UCSD-AML1 (cell line): ENCODE measurements at regions not wholly inside any gene's neighbourhood (a gene's known extent, or its start where the extent isn't known, plus 50 kb on each side); places are given as distances from the start of the nearest gene placed in this dataset.

Source experiments
- DNase-seq: peaks from one replicate; lab custom pipeline; 2025; ENCODE audit not compliant: unreplicated experiment; lab: John Stamatoyannopoulos, UW

DNA sequence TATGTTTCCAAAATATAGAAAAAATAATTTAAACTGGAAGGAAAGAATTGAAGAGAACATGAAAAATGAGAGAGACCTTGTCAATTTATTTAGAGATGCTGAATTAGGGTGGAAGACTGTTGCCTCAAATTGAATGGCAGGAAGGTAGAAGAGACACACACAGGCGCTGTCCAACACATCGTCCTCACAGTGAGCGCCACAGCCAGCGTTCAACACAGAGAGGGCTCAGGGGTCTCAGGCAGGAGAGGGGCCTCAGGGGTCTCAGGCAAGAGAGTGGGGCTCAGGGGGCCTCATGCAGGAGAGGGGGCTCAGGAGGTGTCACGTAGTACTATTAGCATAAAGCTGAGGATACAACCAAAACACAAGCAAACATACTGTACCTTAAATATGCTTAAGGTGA is 65.7 kb downstream of the TMEM18 start:
- DNase-seq, result no peak

DNA sequence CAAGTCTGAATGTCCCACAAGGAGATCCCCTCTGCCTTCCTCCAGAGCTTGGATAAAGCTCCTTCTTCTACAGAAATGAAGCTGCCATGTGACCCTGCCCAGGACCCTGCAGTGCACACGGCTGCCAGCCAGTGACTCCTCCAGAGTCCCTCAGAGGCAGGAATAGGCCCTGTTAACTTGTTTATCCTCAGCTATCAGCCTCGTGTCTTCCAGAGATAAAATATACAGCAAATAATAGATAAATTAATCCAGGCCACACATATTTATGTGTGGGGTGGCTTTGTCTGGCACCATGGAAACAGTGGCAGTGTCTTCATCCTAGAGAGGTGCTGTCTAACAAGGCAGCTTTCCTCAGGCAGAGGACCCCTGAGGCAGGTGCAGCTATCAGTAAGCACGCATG is 66.7 kb downstream of the TMEM18 start:
- DNase-seq, result no peak

DNA sequence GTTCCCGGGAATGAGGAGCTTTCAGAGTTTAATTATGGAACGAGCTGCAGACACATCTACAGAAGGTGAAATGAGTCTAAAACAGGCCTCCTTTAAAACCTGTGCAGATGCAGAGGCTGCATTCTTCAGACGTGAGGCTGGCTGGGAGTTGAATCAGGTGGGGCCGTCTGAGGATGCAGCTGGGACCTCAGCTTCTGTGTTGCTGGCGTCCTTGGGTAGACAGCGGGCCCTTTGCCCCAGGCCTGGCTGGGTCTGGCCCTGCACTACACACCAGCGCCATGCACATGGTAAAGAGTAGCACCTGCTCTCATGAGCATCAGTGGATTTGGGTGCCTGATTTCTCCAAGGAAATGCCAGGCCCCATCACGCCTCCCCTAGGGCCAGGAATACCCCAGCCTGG is 67.3 kb downstream of the TMEM18 start:
- DNase-seq, result no peak

DNA sequence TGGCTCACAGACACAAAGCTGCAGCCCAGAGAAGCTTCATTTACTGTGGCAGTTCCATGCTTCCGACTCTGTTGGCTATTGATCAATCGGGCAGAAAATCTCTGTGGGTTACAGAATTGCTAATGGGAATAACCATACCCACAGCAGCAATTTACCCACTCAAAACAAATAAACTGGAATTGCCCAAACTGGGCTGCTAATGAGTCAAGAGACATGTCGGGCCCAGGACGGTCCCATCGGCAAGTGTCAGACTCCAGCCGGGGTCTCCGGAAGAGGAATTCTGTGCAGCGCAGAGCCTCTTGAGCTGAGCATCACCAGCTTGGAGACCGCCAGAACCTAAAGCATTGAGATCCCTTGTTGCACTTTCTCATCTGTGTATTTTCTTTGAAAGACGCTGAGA is 67.8 kb downstream of the TMEM18 start:
- DNase-seq, result no peak

DNA sequence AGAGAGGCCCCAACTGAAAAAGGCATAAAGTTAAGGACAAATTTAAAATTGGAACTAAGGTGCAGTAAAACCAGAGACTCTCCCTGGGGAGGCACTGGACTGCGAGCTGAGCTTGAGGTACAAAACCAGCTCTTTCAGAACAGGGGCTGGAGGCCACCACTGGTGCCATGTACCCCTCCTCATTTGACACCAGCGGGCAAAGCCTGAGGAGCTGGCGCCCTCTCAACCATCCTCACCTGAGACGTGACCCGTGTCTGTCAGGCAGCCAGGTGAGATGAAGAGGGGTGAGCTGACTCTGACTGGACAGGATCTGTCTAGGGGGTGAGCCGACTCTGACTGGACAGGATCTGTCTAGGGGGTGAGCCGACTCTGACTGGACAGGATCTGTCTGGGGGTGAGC is 68.5 kb downstream of the TMEM18 start:
- DNase-seq, result no peak

DNA sequence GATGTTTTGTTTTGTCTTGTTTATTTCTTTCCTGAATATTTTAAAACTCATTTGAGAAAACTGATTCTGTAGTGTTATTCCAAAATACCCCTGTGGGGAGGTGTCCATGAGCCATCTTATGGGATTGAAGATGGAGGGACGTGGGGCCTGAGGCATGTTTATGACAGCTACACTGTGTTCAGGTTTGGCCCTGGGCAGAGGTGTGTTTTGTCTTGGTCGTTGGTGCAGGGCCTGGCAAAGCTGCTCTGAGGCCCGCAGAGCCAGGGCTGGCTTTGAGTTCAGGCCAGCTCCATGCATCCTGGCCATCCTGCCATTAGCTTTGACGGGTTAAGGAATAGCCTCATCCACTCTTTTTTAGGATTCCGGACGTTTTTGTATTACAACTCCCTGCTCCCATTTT is 68.9 kb downstream of the TMEM18 start:
- no peak for DNase-seq

DNA sequence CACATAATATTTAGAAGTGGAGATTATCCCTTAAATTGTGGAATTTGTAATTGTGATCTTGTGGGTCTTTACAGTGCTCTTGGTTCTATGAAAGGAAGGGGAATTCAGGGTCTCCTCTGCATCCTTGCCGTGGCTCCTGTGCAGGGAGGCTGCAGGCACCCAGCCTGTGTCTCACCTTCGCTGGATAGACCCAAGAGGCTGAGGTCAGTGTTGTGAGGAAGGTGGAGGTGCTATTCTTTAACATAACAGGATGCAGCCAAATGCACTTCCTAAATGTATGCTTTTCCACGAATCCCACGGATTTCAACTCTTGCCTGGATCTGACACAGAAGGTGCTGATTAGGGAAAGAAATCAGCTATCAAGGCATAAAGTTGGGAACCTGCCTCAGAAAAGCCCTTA is 69.5 kb downstream of the TMEM18 start:
- DNase-seq, result no peak

DNA sequence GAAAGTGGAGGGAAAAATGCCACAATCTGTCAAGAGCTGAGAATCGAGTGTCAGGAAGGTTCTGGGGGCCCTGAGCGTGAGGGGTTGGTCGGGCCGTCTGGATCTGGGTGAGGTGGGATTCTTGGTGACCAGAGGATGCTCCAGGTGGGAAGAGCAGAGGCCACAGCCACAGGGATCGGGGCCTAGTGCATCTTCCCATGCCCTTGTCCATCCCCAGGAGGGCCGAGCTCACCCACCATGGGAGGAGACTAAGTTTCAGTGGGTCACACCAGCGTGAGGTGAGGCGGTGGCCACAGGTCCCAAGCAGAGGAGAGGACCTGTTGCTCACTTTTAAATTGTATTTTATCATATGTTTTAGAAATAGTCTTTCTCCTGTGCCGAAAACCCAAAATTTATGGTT is 70.0 kb downstream of the TMEM18 start:
- DNase-seq, result no peak

DNA sequence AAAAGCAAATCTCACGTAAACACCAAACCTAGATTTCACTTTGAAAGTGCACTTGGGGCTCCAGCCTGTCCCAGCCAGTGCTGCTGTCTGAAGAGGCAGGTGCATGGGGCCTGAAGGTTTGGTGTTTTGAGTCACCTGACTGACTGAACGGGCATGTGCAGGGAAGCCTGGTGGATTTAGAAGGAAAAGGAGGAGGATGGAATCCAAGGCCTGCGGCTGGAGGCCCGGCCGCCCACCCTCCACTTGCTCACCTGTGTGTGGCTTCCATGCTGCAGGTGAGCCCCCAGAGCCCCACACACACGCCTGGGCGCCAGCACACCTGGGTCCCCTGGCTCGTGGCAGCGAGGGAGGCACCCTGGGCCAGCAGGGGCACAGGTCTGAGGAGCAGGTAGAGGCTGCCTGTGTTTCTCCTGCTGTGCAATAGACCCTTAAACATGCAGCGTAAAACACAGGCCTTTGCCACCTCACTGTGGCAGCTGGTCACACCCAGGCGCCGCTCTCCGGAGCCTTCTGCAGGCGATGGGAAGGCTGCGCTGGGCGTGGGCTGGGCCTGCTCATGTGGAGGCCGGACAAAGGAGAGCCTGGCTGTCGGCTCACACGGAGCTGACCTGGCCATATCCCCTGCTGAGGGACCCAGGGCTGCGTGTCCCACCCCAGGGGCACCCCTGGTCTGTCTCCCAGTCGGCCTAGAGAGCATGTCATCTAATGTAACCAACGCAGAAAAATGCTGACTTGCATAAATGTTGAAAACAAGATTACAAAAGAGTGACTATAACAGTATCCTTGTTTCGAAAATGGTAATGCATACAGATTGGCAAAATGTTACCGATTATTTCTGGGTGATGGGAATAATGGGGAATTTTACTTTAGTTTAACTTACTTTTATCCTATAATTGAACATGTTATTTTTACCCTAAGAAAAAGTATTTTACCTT is 71.3 kb downstream of the TMEM18 start:
- DNase-seq, result no peak

DNA sequence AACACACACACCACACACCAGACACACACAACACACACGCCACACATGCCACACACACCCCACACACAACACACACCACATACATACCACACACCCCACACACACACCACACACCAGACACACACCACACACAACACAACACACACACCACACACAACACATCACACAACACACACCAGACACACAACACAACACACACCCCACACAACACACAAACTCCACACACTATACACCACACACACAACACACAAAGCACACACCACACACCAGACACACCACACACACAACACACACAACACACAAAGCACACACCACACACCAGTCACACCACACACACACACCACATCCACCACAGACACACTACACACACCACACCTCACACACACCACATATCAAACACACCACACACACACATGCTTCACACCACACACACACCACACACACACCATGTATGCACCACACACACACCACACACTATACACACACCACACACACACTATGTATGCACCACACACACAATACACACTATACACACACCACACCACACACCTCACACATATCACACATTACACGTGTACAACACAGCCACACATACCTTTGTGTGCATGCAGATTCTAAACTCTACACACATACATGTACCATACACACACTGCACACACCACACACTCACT is 72.2 kb downstream of the TMEM18 start:
- no peak for DNase-seq

DNA sequence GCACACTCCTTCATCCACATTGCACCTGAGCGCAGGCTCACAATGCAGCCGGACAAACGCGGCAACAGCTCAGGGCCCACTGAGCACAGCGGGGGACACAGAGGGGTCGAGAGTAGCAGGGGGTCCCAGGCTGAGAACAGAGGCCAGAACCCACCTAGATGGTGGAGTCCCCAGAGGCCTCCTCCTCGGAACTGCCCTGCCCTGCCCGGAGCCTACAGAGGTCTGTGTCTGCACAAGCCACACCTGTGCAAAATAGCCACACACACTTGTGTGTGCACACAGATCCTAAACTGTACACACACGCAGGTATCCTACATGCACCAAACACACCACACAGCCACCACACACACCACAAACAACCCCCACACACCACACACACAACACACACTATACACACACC is 72.8 kb downstream of the TMEM18 start:
- DNase-seq, result no peak

DNA sequence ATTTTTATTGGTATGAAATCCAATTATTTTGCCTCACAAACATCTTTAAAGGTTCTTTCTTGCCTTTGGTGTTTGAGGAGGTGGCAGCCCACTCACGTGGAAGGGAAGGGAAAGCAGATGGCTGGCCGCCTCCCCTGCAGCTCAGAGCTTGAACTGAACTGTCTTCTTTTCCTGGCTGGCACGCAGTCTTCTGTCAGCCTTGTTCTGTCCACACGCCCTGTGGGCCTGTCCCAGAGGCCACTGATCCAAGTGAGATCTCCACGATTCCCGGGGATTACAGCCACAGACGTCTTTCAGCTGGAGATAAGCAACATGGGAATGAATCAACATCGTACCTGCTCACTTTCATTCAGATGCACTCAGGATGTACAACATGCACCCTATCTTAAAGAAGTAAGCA is 73.3 kb downstream of the TMEM18 start:
- DNase-seq, result no peak

DNA sequence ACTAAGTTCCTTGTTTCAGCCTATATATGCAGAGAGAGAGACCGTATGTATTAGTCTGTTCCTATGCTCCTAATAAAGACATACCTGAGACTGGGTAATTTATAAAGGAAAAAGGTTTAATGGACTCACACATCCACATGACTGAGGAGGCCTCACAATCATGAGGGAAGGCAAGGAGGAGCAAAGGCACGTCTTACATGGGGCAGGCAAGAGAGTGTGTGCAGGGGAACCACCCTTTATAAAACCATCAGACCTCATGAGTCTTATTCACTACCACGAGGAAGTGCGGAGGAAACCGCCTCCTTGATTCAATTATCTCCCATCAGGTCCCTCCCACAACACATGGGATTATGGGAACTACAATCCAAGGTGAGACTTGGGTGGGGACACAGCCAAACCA is 73.8 kb downstream of the TMEM18 start:
- DNase-seq, result no peak

DNA sequence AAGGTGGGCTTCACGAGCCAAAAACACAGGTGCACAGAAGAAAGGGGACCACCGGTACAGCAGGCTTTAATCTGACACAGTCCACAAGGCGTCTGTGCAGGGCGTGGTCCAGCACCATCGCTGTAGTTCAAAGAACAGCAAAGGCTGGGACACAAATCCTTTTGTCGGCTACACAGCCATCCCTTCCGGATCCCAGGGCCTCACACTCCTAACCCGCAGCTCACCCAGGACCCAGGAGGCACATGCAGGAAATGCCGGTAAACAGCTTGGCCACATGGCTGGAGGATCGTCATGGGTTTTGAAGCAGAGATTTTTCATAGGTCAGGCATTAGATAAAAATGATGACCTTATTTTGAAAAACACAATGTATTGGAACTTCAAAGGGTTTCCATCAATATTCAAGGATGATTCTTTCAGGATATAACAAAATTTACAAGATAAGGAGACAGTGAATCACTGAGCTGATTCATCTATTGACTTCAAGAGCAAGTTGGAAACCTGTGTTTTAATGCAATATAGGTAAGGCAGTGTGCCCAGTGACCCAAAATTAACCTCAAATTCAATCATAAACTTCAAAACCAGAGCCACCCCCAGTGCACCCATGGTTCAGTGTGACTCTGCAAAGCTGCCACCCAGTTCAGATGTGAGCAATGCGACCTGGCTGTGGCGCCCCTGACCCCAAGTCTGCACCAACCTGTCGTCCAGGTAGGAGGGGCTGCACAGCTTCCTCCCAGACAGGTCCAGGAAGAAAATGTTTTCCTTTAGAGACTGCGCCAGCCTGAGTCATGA is 74.4 kb downstream of the TMEM18 start:
- no peak for DNase-seq

DNA sequence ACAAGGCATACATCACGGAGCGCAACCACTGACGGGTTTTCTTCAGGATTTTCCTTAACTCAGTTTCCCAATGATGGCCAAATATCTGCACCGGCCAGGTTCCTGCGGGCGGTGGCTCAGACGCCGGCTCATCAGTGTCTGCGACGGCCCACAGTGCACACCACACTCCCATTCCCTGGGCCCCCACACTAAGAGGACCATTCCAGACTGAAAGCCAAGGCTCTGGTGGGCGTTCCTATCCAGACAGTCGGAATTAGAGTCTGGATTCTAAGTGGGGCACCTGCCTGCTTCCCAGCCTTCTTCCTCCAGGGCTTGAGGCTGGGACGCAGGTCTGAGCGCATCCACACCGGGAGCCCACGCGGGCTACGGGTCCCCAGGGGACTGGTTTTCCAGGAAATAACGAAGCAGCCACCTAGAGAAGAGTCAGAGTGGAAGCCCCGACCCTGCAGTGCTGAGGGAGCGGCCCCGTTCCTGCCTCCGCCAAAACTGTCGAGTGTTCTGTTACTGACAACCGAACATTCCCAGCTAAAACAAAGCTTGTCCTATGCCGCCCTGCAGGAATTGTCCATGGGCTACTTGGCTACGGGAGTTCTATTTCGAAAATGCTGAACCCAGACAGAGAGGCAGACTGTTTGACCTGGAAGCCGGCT is 75.3 kb downstream of the TMEM18 start:
- DNase-seq, result no peak

DNA sequence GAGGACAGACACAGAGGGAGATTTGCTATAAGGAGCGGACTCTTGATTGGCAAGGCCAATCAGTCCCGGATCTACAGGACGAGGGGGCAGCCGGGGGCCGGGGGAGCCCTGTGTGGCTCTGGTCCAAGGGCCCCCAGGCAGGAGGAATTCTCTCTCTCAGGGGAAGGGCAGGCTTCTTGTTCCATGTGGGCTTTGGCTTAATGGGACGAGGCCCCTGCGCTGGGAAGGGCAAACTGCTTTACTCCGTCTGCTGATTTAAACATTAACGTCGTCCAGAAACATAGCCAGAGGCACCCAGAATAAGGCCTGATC is 75.9 kb downstream of the TMEM18 start:
- DNase-seq, result no peak

DNA sequence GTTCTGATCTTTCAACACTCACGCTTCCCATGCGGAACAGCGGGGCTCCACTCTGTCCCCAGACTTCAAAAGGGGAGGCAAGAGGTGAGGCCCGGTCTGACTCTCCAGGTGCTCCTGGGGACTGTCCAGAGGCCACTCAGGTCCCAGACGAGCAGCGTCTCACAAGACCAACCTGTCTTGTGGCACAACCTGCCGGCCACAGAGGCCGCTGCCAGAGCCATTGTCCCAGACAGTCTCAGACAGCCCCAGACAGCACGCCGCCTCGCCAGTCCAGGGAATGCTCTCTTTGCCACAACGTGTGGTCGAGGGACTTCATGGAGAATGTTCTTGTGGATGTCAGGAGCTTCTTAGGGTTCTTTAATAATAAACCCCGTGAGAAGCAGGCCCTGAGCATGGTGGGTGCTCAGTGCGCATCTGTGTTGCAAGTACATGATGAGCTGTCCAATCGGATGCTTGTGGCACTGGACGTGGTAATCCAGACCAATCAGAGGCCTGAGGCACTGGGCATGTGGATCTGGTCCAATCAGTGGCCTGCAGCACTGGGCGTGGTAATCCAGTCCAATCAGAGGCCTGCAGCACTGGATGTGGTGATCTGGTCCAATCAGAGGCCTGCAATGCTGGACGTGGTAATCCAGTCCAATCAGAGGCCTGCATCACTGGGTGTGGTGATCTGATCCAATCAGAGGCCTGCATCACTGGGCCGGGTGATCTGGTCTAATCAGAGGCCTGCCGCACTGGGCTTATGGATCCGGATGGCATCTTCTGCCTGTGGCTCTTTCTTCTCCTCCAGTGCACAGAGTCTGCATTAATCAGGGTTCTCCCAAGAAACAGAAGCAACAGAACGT is 76.4 kb downstream of the TMEM18 start:
- DNase-seq, result no peak

DNA sequence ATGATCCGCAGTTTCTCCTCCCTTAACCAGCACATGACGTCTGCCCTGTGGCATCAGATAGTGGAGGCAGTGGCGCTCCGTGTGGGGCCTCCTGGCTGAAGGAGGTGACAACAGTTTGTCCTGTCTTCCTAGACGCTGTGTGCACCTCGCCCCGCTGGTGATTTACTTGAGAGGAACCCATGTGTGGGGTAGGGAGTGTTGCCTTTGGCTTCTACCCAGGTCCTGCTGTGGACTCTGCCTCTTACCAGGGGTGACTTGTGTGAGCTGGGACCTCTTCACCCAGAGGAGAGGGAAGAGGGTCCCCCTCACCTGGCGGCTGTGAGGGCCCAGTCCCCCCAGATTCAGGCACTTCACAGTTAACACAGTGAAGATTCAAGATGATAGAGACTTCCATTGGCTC is 77.6 kb downstream of the TMEM18 start:
- DNase-seq, result no peak

DNA sequence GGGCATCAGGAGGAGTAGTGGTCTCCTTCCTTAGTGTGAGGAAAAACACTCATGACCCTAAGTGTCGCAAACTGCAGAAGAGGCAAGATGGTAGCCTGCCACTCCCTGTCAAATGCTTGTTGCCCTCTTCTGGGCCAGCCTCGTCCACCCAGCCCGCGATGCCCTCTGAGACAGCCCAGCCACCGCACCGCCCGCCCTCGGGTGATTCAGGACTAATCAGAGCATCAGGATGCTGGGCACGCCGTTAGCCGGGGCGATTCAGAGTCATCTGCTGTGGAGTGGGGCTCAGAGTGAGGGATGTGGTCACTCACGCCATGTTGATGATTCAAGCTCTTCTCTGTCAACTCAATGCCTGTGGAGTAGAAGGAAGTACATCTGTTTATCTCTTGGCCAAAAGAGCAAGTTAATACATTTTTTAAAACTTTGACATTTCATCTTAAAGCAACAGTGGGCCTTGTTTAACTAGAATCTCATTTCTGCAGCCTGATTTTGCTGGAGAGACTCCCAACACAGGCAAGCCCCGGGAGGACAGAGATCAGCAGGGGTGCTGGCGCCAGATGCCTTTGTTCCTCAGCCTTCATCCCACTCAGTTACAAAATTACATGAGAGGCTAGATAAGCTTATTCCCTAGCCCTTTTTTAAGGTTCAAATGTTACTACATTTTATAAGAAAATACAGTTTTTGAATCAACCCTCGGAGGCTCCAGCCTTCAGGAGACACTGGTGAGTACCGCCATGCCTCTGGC is 79.0 kb downstream of the TMEM18 start:
- DNase-seq, result no peak
